GM18508 (cell line): ENCODE measurements at regions not wholly inside any gene's neighbourhood (a gene's known extent, or its start where the extent isn't known, plus 50 kb on each side); places are given as distances from the start of the nearest gene placed in this dataset.
A peak's percentile ranks its signal among the peaks of the same experiment; 100 is the strongest.
"Not testable (repeated sequence)": the region's sequence is repeated elsewhere in the genome, so short reads cannot be mapped to it uniquely, and the experiment has no call there.

ENCODE experiments used
- ATAC-seq: cut with Tn5 transposase; IDR thresholded peaks from one replicate; pipeline ENCODE4 v1.9.1; 2021; ENCODE audit warnings: moderate number of reproducible peaks; ENCODE audit not compliant: insufficient read depth, unreplicated experiment

GRCh38 chr7:76927741-76928393, 104.3 kb downstream of the SPDYE17 start:
- ATAC-seq, result peak; percentile 63

DNA sequence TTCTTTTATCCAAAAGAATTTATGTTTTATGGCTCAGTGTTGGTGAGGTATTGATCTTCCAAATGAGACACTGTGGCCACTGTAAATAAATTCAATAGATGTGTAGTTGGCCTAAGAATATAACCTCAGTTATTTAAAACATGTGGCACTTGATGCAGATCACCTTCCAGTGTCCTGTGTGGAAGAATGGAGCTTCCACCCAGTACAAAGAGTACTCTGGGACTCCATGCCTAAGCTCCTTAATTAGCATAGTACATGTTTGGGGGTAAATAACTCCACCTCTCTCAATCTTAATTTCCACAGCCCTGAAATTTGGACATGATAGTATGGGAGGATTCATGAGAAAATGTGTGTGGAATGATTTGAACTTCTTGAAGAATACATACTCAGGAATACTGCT, 105.7 kb downstream of the SPDYE17 start:
- not testable (repeated sequence) for ATAC-seq

- ATAC-seq, result not testable (repeated sequence)
Measured at GRCh38 chr7:76924756-76925155, 107.4 kb downstream of the SPDYE17 start.

DNA sequence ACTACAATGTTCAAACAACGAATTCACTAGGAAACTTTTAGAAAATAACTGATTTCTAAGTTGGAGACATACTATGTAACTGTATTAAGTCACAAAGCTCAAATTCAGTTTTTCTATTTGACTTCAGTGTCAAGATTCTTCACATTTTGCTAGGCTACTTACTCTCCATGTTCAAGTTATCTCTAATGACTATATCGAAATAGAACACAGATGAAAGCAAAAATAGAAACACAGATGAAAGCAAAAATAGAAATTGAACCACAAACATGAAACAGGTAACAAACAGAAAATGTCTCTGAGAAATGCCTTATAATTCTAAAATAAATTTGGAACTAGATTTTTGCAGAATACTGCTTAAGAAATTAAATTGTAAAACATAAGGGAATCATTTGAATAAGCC, 113.5 kb downstream of the SPDYE17 start:
- ATAC-seq, result not testable (repeated sequence)

GRCh38 chr7:76914361-76914760, 117.8 kb downstream of the SPDYE17 start:
- ATAC-seq, result not testable (repeated sequence)

DNA sequence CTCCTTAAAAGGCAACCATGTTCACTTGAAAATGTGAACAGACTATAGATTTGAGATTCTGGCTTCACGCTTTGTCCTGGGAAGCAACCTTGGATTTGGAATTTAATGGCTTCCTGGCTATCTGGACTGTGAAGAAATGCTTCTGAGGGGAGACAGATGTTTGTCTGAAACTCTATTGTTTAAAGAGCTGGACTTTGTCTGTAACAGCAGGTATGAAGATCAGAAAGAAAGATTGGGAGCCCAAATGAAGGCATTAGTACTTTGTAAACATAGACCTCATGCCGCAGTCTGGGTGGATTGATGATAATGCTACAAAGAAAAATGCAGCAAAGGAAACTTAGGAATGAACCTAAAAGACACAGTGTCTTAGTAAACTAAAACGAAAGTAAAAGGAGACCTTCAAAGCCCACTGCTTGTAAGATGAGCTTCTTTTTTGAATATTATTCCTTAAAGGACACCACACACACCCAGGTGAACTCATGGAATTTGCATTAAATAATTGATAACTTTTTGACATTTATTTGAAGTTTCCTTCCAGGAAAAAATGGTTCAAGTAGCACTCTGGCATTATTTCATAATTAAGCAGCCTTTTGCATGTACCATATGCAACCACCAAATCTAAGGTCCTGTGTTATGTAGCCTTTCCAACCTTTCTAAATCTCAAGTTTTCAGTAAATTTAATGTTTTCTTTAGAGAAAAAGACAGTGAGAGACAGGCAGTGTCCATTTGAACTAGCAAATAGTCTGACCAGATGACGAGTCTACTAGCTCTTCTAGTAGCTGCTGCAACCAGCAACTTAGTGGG, 119.9 kb downstream of the SPDYE17 start:
- not testable (repeated sequence) for ATAC-seq

GRCh38 chr7:76904688-76905087, 127.5 kb downstream of the SPDYE17 start:
- not testable (repeated sequence) for ATAC-seq

DNA sequence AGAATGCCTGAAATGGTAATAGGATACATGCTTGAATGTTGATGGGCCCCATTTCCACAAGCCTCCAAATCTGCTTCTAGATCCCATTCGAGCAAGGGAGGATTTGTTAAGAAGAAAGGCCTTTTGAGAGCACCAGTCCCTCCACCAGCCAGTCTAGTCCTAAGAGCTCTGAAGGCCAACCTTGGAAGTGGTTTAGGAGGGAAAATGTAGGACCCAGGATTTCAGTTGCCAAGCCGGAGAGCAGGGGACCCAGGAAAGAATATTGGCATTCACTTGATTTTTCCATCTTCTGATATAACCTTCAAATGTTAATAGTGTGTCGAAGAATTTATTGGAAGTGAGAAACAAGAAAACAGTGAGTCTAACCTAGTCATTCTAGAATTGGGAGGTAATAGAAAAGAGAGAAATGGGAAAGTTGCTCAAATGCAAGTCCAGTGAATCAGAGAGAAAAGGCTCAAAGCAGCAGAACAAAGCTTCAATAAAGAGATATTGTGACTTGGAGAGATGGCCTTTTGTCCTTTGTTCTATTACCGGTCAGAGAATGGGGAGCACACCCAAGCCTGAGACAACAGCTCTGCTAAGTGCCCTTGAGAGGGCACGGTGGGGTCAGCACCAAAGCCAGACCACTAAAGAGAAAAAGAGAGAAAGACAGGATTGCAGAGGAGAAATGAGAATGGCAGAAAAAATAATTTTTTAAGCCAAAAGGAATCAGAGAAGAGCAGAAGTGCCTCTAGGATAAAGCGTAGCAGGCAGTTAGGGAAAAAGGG, 130.0 kb downstream of the SPDYE17 start:
- ATAC-seq, result not testable (repeated sequence)

- ATAC-seq, result not testable (repeated sequence)
Measured at GRCh38 chr7:76898807-76899206, 133.4 kb downstream of the SPDYE17 start.

GRCh38 chr7:76897007-76897406, 135.2 kb downstream of the SPDYE17 start:
- not testable (repeated sequence) for ATAC-seq

DNA sequence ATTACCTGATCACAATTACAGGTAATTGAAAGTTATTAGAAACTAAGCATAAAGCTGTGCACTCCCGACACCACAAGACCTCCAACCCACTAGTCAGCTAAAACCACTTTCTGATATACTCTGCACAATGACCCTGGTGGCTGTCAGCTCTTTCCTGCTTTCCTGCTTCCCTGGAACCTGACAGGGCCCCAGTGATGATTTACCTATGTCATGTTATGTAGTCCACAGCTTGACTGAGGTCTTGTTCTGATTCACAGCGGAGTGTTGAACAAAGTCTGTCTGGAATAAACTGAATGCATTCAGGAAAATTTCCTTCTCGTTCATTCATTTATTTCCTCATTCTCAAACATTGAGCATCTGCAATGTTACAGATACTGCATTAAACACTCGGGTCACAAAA, 136.5 kb downstream of the SPDYE17 start:
- not testable (repeated sequence) for ATAC-seq

DNA sequence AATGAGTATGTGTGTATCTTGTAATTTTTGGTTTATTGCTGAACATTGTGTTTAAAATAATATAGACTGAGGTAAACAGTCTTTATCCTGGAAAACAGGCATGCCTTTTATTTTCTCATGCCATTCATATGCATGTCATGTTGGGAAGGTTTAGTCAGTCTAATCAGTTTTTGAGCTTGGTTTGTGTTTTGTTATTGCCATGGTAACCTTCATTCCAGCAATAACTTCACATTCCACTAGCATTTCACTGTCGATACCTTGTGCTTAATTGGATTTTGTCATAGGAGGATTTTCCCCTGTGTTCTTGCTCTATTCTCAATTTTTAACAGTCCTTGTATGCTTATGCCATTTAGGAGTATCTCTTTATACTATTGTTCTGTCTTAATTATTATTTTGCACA, 140.4 kb downstream of the SPDYE17 start:
- ATAC-seq, result not testable (repeated sequence)

GRCh38 chr7:76879733-76880288, 152.3 kb downstream of the SPDYE17 start:
- ATAC-seq, result not testable (repeated sequence)

DNA sequence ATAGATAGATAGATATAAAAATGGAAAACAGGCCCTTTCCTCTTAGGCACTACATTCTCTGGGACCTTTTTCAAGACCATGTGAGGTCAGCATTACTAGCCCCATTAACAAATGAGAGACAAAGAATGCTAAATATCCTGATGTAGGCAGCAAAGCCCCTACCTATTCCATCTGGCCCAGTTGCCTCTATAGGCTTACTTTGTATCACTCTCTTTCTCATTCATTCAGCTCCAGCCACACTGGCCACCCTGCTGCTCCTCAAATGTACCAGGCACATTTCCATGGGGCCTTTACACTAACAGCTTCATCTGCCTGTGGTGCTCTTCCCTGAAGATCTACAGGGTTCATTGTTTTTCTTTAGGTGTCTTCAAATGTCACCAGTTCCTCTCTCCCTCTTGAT, 156.4 kb downstream of the SPDYE17 start:
- ATAC-seq, result not testable (repeated sequence)

DNA sequence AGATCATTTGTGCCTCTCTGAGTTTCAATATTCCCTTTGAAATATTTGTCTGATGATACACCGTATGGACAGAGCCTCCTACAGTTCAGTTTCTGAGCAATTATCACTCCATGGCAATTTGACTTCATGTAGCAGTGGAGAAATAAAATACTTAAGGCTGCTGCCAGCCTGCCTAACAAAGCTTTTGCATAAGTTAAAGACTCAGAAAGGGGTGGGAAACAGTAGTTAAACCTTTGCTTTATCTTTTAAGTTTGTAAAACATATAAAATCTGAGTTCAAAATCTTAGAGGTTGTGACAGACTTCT, 161.7 kb downstream of the SPDYE17 start:
- ATAC-seq, result not testable (repeated sequence)

DNA sequence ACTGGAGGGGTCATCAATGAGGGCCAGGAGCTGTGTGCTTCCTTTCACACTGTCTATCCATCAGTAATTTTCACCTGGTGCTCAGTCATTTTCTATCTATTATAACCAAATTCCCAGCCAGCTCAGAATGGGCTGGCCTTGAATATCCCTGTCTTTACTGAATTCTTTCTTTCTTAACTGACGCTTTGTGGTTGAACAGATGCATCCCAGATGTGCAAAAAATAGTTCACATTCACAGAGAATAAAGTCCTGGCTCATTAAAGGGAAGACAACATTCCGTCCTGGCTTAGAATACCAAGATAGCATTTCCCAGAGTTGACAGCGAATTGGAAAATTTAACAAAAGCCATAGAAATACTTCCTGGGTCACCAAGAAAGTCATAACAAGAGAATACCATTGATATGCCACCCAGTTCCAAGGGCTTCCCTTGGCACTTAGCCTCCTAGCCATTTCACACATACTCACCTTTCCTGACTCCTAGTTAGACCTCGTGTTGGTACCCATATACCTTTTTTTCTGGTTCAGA, 164.7 kb downstream of the SPDYE17 start:
- ATAC-seq, result not testable (repeated sequence)

DNA sequence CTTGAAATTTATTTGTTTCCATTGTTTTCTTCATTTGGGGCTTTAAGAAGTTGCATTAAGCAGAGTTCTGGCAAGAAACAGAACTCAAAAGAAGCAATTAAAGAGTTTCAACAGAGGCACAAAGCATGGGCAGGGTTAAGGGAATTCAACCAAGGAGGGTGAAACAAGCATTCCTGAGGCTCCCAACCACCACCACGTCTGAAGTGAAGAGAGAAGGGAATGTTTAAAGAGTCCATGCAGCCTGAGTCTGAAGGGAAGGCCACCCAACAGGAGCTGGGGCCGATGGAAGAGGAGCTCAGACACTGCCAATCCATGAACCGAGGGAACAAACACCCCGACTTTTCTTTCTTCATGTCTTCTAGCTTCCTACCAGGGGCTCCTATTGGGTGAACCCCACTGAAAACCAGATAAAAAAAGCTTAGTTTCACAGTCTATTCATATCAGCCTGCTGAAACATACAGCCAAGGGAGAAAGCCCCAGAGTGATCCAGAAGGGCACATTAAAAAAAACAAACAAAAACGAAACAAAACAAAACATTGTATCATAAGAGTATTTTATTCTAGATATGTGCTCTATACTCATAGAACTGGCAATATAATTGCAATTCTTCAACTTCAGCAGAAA, 168.9 kb downstream of the SPDYE17 start:
- not testable (repeated sequence) for ATAC-seq

DNA sequence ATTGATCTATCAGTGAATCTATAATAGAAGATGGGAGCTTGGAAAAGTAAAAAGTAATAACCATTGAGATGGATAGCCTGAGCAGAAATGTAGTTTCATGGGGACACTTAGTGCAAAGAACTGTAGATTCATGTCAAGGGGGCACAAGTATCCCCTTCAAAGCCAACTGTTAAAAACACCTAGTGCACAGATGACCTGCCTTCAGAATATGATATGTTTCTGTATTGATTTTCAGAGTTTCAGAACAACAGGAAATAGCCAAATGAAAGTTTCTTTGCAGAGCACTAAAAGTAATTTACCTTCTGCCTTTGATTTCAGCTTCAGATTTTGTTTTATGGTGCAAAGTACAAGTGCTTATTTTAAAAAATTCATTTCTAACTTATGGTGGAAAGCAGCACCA, 169.9 kb downstream of the SPDYE17 start:
- not testable (repeated sequence) for ATAC-seq

DNA sequence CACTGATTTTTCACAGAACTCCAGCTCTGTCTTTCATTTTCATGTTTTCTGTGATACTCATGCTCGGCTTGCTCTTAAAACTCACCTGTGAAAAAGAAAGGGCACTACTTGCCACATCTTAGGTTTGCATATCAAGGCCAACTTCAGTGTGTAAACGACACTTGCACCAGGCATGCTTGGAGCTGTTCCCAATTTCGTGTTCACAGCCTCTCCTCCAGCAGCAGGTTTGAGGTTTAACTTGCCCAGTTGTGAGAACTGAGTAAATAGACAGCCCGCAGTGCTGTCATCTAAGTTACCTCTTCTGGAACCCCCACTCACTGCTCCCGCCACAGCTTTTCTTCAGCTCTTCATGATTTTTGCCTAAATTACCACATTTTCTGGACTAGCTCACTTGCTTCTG, 172.2 kb downstream of the SPDYE17 start:
- not testable (repeated sequence) for ATAC-seq

DNA sequence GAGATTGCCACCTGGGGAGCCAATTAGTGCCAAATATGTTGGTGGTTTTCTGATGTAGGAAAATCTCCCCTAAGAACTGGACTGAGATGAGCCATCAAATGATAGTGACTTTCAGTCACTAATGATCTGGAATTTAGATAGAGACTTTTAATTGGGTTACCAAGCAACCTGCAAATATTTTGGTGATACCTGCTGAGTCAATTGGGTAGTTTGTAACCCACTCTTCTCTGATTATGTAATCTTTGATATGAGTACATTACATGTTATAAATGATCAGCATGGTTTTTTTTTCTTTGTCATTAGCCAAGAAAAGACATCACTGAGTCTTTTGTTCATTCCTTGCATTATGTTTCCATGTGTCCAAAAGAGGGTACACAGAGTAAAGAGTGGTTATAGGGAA, 177.5 kb downstream of the SPDYE17 start:
- not testable (repeated sequence) for ATAC-seq
